IPS DF 6.9 (cell line): ENCODE measurements at regions not wholly inside any gene's neighbourhood (a gene's known extent, or its start where the extent isn't known, plus 50 kb on each side); places are given as distances from the start of the nearest gene placed in this dataset.

ENCODE experiments used
- DNase-seq: peaks from one replicate; pipeline ENCODE4 v3.0.0-alpha.2; 2013; ENCODE audit warnings: low read depth, low spot score
- H3K27ac ChIP-seq: one replicate; pipeline ENCODE4 v1.5.1; 2013; ENCODE audit warnings: low read length, control low read depth
- H3K27me3 ChIP-seq: 2 replicates; pipeline ENCODE4 v1.6.1; 2013; ENCODE audit warnings: mild to moderate bottlenecking, low read length; ENCODE audit not compliant: control insufficient read depth, insufficient read depth
- H3K36me3 ChIP-seq: 2 replicates; pipeline ENCODE4 v1.6.1; 2013; ENCODE audit warnings: low read length; ENCODE audit not compliant: control insufficient read depth, insufficient read depth
- H3K4me1 ChIP-seq: 2 replicates; pipeline ENCODE4 v1.6.1; 2013; ENCODE audit warnings: low read length; ENCODE audit not compliant: control insufficient read depth, insufficient read depth
- H3K4me3 ChIP-seq: 2 replicates; pipeline ENCODE4 v1.5.1; 2013; ENCODE audit warnings: mild to moderate bottlenecking, low read length
- H3K9me3 ChIP-seq: 2 replicates; pipeline ENCODE4 v1.6.1; 2013; ENCODE audit warnings: low read length, inconsistent platforms; ENCODE audit not compliant: control insufficient read depth, insufficient read depth
- WGBS: extraction: QIAGEN DNeasy Blood & Tissue Kit; methylation state at CpG from one replicate; pipeline ENCODE4 v1.1.7; 2013; ENCODE audit warnings: mixed read lengths, missing lambda C conversion rate; ENCODE audit not compliant: insufficient read length, insufficient coverage; 5-methylcytosine and 5-hydroxymethylcytosine counted together

DNA sequence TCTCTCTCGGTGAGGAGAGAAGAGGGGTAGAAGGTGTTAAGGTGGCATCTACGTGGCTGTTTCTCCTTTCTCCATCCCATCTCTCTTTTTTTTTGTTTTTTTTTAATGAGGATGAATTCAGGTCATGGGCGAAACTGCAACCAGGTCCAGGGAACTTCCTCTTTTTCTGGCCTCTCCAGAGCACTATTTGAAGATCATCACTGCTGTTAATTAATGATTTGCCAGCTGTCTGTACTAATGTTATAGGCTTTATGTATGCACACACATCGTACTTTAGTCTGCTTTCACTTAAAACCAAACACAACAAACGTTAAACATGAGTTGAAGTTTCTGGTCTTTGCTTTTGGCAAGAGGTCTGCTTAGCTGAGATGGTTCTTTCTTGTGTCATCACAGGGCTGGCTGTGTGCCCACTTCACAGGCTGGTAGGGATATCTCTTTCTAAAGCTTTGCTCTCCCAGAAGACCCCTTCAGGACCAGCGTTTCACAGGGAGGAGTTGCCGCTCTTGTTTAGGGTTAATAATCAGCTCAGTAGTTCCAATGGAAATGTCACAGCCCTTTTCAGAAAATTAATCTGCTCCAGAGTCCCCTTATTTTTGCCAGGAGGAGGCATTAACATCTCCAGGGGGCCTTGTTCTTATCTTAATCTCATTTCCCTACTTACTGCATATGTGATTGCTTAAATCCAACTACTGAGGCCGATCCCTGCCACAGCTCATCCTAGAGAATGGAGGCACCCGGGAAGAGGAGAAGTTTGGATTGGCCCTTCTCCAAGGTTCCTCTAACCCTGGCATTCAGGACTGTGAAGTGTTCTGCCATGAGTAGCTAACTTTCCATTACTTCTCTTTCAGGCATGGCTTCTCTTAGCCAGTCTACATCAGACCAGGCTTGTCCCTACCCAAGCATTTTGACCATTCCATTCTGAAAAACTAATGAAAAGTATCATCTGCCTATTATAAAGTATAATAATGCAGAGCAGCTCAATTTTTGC, 273.9 kb upstream of the NFE2L3 start:
- Histone ChIP-seq H3K27ac (no peak overlapping the region), H3K9me3 (no peaks in the 10 kb centered on the region), H3K4me1 (no peaks in the 10 kb centered on the region), H3K36me3 (no peaks in the 10 kb centered on the region), H3K4me3 (no peak overlapping the region), H3K27me3 (no peaks in the 10 kb centered on the region)
- no CpG with 5 or more reads among the region's 9 CpGs for WGBS
- no peak for DNase-seq

- Histone ChIP-seq H3K9me3 (no peaks in the 10 kb centered on the region), H3K36me3 (no peaks in the 10 kb centered on the region), H3K27me3 (no peaks in the 10 kb centered on the region), H3K4me3 (no peak overlapping the region), H3K27ac (no peak overlapping the region), H3K4me1 (no peaks in the 10 kb centered on the region)
- no peak for DNase-seq
- no CpG with 5 or more reads among the region's 3 CpGs for WGBS
Observed at GRCh38 chr7:25879799-25880198, 272.2 kb upstream of the NFE2L3 start.

GRCh38 chr7:25881317-25882037, 270.5 kb upstream of the NFE2L3 start:
- no CpG with 5 or more reads among the region's 14 CpGs for WGBS
- no peaks in the 10 kb centered on the region for H3K27me3 ChIP-seq
- no peak overlapping the region for H3K27ac ChIP-seq

DNA sequence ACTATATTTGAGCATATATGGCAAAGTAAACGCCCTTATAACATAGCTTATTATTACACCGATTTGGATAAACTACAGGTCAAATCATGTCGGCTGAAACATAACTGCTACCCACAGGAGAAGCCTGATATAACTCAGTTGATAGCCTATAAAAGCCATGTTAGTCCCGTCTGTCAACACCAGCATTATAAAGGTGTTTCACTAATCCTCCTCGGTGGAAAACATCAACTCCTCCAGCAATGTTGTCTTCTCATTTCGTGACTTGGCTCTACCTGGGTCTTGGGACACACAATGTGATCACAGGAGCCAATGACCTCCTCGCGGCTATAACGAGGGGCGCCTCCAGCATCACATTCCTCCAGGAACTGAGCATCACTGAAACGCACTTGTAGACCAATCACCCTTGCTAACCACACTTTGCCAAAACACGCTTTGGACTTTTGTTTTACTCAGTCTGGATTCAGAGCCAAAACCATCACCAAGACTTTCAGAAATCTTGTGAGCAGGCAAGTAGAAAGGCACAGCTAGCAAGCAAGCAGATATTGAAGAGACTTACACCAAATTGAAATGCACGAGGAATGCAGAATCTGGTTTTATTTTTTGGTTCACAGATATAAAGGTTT, 269.7 kb upstream of the NFE2L3 start:
- Histone ChIP-seq H3K4me3 (no peak overlapping the region), H3K36me3 (no peaks in the 10 kb centered on the region), H3K9me3 (no peaks in the 10 kb centered on the region), H3K27ac (no peak overlapping the region), H3K27me3 (no peaks in the 10 kb centered on the region), H3K4me1 (no peaks in the 10 kb centered on the region)
- no peak for DNase-seq
- no CpG with 5 or more reads among the region's 13 CpGs for WGBS

More at GRCh38 chr7:25881317-25882037, 270.5 kb upstream of the NFE2L3 start:
- no peaks in the 10 kb centered on the region for H3K36me3 ChIP-seq
- no peaks in the 10 kb centered on the region for H3K4me1 ChIP-seq
- DNase-seq: no peak
- no peaks in the 10 kb centered on the region for H3K9me3 ChIP-seq
- no peak overlapping the region for H3K4me3 ChIP-seq

DNA sequence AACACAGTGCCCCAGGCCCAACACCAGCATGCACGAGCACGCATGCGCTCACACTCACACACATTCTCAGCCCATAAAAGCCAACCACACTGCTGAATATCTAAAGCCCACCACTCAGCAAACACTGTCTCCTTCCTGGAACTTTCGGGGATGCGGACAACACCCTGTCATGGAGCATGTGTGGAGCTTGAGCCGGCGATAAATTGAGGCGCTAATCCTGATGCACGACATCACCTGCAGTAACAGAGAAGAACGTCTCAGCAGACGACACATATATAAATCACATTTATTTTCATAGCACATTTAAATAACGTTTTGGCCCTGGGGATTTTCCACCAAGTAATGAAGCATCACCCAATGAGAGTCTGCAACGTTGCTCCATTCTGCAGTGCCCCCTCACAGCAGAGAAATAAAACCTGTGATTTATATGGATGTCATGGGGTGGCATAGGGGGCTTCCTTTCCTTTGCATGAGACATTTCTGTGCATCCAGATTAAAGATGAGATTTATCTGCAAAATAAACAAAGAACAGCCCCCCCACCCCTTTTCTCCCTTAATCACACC, 267.7 kb upstream of the NFE2L3 start:
- Histone ChIP-seq H3K9me3 (no peaks in the 10 kb centered on the region), H3K36me3 (no peaks in the 10 kb centered on the region), H3K27me3 (no peaks in the 10 kb centered on the region), H3K4me3 (no peak overlapping the region), H3K27ac (no peak overlapping the region), H3K4me1 (no peaks in the 10 kb centered on the region)
- DNase-seq: no peak
- WGBS: no CpG with 5 or more reads among the region's 13 CpGs

DNA sequence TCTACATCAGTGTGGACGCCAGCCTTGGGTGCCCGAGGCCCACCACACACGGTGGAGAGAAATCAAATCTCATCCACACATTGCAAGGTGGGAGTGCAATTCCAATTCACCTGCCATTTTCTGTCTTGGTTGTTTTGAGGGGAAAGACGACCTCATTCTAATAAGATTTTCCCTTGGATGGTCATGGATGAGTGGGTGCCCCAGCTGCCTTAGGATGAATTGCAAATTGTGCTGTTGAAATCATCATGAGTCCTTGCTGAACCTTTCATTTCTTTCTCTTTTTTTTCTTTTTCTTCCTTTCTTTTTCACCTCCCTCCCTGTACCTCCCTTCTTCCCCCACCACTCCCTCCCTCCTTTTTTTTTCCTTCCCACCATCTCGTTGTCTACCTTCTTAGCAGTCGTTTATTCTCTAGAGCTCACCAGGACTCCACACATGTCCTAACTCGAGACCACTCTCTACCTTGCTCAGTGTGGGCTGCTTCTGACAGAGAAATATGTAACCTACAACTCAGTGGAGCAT, 266.9 kb upstream of the NFE2L3 start:
- no peak for DNase-seq
- Histone ChIP-seq H3K4me1 (no peaks in the 10 kb centered on the region), H3K27ac (no peak overlapping the region), H3K4me3 (no peak overlapping the region), H3K27me3 (no peaks in the 10 kb centered on the region), H3K9me3 (no peaks in the 10 kb centered on the region), H3K36me3 (no peaks in the 10 kb centered on the region)
- WGBS: no CpG with 5 or more reads among the region's 7 CpGs

DNA sequence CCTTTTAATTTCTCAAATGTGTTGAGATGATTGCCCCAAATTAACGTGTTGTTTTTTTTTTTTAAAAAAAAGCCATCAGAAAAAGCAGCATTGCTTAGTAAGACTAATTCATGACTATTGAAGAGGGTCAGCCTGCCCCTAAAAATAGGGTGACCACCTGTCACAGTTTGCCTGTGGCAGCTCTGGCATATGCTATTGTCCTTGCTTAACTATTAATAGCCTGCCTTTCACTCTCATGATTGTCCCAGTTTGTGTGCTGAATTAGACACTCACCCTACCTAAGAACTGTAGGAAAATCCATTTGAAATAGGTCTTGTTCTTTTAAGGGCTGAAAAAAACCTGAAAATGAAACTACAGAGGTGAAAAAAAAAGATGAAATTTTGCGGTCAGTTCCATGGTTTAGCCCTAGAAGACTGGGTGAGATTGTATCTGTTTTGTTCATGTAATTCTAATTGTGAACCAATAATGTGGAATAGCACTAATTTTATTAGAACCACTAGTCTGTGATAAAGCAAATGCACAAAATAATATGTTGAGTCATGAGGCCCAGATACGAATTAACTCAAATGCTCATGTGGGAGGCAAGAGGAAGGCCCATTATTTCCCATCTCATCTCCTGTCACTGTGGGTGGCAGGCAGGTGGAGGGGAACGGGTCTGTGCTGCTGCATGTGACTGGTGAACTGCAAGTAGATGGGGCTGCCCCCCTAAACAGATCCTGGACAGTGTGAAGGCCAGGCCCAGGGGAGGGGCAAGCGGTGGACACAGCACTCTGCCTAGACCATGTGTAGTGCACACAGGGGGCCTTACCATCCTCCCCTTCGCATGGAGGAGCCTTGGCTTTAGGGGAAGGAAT, 265.4 kb upstream of the NFE2L3 start:
- no peak overlapping the region for H3K27ac ChIP-seq
- no peak overlapping the region for H3K4me3 ChIP-seq
- H3K4me1 ChIP-seq: no peaks in the 10 kb centered on the region
- DNase-seq: no peak
- H3K36me3 ChIP-seq: no peaks in the 10 kb centered on the region
- H3K9me3 ChIP-seq: no peaks in the 10 kb centered on the region
- WGBS: no CpG with 5 or more reads among the region's 6 CpGs
- H3K27me3 ChIP-seq: no peaks in the 10 kb centered on the region

GRCh38 chr7:25887266-25887665, 264.7 kb upstream of the NFE2L3 start:
- Histone ChIP-seq H3K4me3 (no peak overlapping the region), H3K36me3 (no peaks in the 10 kb centered on the region), H3K27me3 (no peaks in the 10 kb centered on the region), H3K4me1 (no peaks in the 10 kb centered on the region), H3K9me3 (no peaks in the 10 kb centered on the region), H3K27ac (no peak overlapping the region)
- no CpG with 5 or more reads among the region's 3 CpGs for WGBS
- DNase-seq: no peak

DNA sequence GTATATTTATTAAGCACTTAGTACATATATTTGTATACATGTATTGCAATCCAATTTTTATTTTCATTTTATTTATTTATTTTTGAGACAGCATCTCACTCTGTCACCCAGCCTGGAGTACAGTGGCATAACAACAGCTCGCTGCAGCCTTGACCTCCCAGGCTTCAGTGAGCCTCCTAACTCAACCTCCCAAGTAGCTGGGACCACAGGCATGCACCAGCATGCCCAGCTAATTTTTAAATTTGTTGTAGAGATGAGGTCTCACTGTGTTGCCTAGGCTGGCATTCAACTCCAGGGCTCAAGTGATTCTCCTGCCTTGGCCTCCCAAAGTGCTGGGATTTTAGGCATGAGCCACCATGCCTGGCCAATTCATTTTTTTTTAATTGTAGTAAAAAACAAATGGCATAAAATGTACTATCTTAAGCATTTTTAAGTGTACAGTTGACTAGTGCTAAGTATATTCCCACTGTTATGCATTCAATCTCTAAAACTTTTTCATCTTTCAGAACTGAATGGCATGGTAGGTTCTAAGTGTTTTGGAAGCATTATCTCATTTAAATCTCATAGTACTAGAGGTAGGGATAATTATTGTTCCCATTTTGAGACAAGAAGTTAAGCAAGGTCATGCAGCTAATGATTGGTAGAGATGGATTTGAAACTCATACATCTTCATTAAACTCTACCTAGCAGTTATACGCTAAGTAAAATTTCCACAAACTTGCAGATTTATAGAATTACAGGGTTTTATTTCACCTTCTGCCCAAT, 264.0 kb upstream of the NFE2L3 start:
- Histone ChIP-seq H3K4me3 (no peak overlapping the region), H3K27me3 (no peaks in the 10 kb centered on the region), H3K36me3 (no peaks in the 10 kb centered on the region), H3K27ac (no peak overlapping the region), H3K9me3 (no peaks in the 10 kb centered on the region), H3K4me1 (no peaks in the 10 kb centered on the region)
- no peak for DNase-seq
- no CpG with 5 or more reads among the region's 2 CpGs for WGBS
